GM18517 (cell line): ENCODE measurements at regions not wholly inside any gene's neighbourhood (a gene's known extent, or its start where the extent isn't known, plus 50 kb on each side); places are given as distances from the start of the nearest gene placed in this dataset.
"Not testable (repeated sequence)": the region's sequence is repeated elsewhere in the genome, so short reads cannot be mapped to it uniquely, and the experiment has no call there.

Experiments
- ATAC-seq: cut with Tn5 transposase; IDR thresholded peaks from one replicate; pipeline ENCODE4 v1.9.1; 2021; ENCODE audit warnings: mild to moderate bottlenecking, moderate library complexity; ENCODE audit not compliant: unreplicated experiment

- ATAC-seq = peak; percentile 51
Measured at GRCh38 chr6:135555550-135555949, 58.0 kb upstream of the AHI1 start.

- ATAC-seq = no peak
Measured at GRCh38 chr6:135557582-135557981, 60.0 kb upstream of the AHI1 start.

GRCh38 chr6:135565605-135566004 lies 68.1 kb upstream of the AHI1 start:
- not testable (repeated sequence) for ATAC-seq

GRCh38 chr6:135566311-135567068 lies 69.0 kb upstream of the AHI1 start:
- no peak for ATAC-seq

GRCh38 chr6:135567375-135568083 lies 70.0 kb upstream of the AHI1 start:
- no peak for ATAC-seq

GRCh38 chr6:135568379-135568778 lies 70.8 kb upstream of the AHI1 start:
- ATAC-seq = no peak

GRCh38 chr6:135572051-135572450 lies 74.5 kb upstream of the AHI1 start:
- no peak for ATAC-seq

DNA sequence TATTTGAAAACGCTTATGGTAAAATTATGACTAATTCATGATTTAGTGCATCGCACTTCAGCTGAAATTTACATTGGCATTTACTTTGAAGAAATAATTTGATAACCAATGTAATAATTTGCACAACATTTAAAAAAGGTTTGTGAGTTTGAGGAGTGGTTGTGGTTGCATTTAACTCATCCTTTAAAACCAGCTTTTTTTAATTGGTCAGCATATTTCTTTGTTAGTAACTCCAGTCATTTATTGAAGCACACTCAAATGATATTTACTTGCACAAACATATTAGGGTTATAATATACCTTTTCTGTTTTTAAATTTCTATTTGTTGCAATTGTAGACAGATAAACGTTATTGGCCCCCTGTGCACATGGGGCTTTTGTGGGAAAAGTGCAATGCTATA lies 78.1 kb upstream of the AHI1 start:
- no peak for ATAC-seq

DNA sequence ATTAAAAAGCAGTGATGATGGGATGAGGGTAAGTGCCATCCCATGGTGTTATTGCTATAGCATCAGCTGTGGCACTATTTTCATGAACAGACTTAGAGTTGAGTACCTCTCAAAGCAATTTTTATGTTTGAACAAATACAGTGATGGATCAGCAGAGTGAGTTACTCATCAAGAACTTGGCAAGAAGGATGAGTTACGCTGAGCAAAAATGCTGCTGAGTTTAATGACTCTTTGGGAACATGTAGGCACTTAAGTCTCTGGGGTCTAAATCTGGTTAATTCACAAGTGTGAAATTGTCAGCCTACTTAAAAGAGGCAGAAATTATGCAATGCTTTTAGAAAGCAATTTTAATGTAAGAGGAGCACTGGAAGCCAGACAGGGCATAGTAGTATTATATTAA lies 78.5 kb upstream of the AHI1 start:
- no peak for ATAC-seq

- peak; percentile 90 for ATAC-seq
Measured at GRCh38 chr6:135577059-135577538, 79.6 kb upstream of the AHI1 start.

DNA sequence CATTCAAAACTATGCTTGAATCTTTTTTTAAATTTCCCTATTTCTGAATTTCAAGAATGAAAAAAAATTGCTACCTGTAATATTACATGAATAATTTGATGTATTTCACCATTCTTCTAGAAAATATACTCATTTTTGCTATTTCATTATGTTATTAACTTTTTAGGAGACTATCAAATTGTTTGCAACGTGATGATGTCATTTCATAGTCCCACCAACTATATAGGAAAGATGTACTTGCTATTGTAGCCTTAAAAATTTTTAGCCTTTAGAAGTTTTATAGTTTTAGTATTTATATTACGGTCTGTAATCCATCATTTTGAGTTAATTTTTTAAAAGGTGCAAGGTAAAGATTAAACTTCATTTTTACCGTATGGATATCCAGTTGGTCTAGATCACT lies 81.4 kb upstream of the AHI1 start:
- ATAC-seq = no peak

DNA sequence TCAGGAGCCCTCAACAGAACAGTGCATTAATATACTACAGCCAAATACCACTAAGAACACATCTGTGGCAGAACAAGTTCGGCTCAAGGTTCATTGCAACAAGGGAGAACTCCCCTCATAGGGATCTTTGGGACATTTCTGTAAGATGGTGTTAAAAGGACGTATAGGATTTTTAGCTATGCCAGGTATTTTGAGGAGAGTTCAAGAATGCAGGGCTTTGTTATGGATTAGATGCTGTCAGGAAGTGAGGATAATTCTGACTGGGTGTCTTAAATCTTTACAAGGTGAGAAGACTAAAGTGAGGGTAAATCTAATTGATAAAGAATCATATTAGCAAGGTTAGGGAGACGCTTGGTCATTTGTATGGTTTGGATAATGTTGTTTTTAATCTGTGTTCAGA lies 83.7 kb upstream of the AHI1 start:
- ATAC-seq = no peak

DNA sequence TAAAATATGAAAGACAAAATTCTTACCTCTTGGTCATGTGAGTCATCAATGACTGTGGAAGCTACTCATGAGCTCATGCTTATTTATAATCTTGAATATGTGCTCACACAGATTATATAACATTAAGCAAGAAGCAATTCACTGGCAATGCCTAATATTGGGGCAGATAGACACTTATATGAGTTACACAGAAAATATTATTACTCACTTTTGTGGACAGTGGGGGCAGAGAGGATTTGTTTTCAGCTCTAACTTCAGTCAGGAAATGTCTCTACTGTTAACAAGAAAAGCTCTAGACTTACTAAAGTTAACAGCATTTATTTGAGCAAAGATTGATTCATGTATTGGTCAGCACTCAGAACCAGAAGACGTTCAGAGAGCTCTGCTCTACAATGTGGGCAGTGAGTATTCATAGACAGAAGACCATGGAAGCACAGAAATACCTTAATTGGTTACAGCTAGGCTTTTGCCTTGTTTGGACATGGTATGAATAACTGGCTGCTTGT lies 85.8 kb upstream of the AHI1 start:
- ATAC-seq = no peak

- no peak for ATAC-seq
Measured at GRCh38 chr6:135586388-135586787, 88.8 kb upstream of the AHI1 start.

GRCh38 chr6:135586844-135587243 lies 89.3 kb upstream of the AHI1 start:
- ATAC-seq = no peak

DNA sequence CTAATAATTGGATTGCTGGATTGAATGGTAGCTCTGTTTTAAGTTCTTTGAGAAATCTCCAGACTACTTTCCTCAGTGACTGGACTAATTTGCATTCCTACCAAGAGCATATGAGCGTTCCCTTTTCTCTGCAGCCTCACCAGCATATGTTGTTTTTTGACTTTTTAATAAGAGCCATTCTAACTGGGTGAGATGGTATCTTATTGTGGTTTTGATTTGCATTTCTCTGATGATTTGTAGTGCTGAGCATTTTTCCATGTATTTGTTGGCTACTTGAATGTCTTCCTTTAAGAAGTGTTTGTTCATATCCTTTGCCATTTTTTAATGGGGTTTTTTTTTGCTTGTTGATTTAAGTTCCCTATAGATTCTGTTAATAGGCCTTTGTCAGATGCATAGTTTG lies 94.7 kb upstream of the AHI1 start:
- ATAC-seq = no peak

GRCh38 chr6:135594000-135594399 lies 96.5 kb upstream of the AHI1 start:
- ATAC-seq = no peak

- no peak for ATAC-seq
Measured at GRCh38 chr6:135600086-135600702, 102.7 kb upstream of the AHI1 start.

DNA sequence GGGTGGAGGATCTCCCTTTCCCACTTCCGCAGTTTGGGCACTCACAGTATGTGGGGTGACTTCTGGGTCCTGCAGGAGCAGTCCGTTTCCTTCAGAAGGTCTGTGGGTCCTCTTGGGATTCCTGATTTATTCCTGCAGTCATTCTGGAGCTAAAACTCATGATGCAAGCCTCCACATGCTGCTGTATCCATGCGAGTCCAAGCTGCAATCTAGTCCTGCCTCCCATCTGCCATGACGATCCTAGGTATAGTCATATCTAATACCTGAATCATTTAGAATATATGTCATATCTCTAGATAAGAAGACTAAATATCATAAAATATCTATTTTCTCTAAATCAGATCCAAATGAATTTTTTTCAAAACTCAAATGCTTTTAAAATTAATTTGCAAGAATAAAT lies 103.4 kb upstream of the AHI1 start:
- no peak for ATAC-seq

GRCh38 chr6:135601857-135602256 lies 104.3 kb upstream of the AHI1 start:
- ATAC-seq = no peak

GRCh38 chr6:135603249-135603648 lies 105.7 kb upstream of the AHI1 start:
- ATAC-seq = no peak
